HG02610 (cell line): ENCODE measurements at regions not wholly inside any gene's neighbourhood (a gene's known extent, or its start where the extent isn't known, plus 50 kb on each side); places are given as distances from the start of the nearest gene placed in this dataset.

Source experiments
- ATAC-seq: cut with Tn5 transposase; IDR thresholded peaks from one replicate; pipeline ENCODE4 v1.9.1; 2021; ENCODE audit warnings: mild to moderate bottlenecking, moderate library complexity; ENCODE audit not compliant: unreplicated experiment

- ATAC-seq: no peak
These were observed 93.9 kb downstream of the HAPSTR1 start for GRCh38 chr16:9185381-9185780.

DNA sequence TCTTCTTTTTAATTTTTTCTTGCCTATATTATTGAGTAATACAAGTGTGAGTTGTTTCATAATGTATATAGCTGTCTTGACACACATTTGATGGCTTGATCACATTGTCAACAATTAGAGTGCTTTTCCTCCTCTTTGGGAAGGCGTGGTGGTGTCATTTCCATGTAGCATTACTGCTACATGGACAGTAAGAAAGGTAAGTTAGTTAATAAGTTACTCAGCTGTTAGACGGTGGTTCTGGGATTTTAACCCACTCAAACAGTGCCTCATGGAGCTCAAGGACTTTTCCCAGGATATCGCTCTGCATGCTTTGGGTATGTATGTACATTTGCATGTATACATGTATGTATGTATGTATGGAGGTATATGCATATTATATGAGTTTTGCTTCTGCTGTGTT, 94.6 kb downstream of the HAPSTR1 start:
- ATAC-seq: no peak

GRCh38 chr16:9188721-9189120, 97.3 kb downstream of the HAPSTR1 start:
- no peak for ATAC-seq

DNA sequence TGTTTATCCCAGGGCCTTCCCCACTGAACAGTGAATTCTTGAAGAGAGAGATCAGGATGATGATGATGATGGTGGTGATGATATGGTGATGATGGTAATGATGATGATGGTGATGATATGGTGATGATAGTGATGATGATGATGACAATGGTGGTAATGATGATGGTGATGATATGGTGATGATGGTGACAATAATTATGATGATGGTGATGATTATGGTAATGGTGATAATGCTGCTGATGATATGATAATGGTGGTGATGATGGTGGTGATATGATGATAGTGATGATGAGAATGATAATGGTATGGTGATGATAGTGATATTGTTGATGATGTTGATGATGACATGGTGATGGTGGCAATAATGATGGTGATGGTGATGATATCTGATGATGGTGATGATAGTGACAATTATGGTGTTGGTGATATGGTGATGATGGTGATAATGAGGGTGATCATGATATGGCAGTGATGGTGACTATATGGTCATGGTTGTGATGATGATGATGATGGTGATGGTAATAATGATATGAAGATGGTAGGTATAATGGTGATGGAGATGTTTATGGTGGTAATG, 99.9 kb downstream of the HAPSTR1 start:
- ATAC-seq: no peak

DNA sequence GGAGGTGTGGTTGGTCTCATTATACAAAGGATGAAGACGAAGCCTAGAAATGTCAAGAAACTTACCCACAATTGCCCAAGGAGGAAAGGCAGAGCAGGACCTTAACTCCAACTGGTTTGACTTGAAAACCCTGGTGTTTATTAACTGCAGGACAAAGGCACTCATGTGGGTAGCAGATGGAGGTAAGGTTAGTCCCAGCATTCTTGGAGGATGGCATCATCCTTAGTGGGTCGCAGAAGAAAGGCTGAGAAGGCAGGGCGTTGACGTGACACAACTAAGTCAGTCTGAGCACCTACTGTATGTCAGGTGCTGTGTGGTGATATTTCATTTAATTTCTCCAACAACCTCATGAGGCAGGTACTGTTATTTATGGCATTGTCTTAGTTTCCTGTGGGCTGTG, 101.3 kb downstream of the HAPSTR1 start:
- ATAC-seq: no peak

- no peak for ATAC-seq
These were observed 103.8 kb downstream of the HAPSTR1 start for GRCh38 chr16:9195287-9195686.

DNA sequence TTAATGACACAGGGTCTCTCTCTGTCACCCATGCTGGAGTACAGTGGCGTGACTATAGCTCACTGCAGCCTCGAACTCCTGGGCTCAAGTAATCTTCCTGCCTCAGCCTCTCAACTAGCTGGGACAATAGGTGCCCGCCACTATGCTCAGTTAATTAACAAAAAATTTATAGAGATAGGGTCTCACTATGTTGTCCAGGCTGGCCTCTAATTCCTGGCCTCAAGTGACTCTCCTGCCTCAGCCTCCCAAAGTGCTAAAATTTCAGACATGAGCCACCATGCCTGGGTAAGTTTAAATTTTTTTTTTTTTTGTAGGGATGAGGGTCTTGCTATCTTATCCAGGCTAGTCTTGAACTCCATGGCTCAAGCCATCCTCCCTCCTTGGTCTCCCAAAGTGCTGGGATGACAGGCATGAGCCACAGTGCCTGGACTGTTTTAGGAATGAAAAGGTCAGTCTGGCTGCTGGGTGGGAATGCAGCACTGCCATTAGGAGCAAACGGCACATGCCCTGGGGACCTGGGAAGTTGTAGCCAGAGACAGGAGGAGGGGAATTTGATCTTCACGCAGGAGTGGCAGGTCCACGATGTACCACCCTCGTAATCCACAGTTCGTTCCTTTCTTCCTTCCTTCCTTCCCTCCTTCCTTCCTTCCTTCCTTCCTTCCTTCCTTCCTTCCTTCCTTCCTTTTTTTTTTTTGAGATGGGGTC, 106.7 kb downstream of the HAPSTR1 start:
- ATAC-seq: no peak

DNA sequence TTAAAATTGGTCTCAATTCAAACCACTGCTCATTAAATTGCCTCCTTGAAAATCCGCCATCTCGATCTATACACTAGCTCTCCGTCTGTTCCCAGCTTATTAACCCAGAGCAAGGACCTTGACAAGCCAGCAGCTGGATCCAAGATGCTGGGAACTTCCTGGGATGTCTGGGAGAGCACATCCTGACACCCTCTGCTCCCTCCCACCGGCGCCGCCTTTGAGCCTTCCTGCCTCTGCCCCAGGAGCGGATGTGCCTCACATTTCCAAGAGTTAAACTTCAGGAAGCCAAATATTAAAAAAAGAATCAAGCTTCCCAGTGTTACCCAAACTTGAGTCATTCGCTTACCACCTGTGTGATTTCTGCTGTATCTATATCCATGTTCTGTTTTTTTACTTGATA, 107.9 kb downstream of the HAPSTR1 start:
- no peak for ATAC-seq

DNA sequence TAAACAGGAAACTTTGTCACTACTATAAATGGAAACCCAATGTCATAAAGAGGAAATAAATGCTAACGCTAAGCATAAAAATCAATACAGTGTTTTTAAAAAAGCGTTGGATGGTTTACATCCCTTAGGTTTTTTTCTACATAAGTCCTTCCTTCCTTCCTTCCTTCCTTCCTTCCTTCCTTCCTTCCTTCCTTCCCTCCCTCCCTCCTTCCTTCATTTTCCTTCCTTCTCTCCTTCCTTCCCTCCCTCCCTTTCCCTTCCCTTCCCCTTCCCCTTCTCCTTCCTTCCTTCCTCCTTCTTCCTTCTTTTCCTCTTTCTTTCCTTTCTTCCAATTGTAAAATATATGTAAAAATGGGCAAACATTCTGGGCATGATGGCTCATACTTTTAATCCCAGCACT, 108.3 kb downstream of the HAPSTR1 start:
- no peak for ATAC-seq

DNA sequence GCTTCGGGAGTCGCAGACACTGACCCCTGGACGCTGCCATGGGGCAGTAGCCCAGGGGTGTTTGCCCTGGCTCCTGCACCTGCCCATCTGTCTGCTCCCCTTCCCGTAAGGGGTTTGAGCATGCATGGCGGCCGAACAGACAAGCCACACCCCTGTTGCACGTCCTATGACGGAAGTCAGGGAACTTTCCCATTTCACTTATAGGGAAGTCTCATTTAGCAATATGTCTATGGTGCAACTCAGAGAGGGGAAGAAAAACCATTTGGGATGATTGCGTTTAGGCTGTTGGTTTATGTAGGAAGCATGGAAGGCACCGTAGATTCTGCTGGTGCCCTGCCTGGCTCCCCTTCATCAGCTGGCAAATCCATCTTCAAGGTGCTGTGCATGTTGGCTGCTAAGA, 112.5 kb downstream of the HAPSTR1 start:
- ATAC-seq: no peak

- no peak for ATAC-seq
These were observed 114.2 kb downstream of the HAPSTR1 start for GRCh38 chr16:9205661-9206060.

DNA sequence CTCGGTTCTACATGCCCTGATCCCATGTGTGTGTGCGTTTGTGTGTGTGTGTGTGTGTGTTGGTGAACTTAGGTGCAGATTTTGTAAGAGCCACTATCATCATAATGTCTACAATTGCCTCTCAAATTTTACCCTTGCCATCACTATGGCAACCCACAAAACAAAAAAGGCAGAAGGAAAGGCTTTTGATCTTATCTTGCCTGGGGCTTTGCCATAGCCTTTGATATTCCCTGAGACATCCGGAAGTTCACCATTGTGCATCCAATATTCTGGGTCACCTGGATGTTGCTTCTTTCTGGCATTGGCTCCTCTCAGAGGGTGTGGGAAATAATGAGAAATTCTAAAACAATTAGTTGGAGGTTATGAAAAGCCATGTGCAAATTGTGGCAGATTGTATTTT, 114.7 kb downstream of the HAPSTR1 start:
- ATAC-seq: no peak

DNA sequence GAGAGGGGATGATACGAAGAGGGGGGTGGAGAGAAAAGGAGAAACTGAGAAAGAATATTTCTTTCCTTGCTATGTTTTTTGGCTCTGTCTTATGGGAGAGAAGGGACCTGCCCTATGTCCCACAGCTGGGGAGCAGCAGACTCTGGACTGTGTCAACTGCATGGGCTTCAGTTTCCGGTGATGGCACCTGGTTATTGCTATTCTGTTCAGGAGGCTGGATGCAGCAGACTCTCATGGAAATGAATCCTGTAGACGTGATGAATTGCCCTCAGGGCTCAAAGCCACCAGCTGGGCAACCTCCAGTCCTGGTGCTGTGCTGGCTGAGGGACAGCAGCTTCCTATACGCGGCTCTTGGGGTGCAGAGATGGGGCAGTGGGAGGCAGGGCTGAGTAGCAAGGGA, 121.2 kb downstream of the HAPSTR1 start:
- no peak for ATAC-seq

- no peak for ATAC-seq
These were observed 128.4 kb downstream of the HAPSTR1 start for GRCh38 chr16:9219813-9220212.

GRCh38 chr16:9225527-9226316, 134.3 kb downstream of the HAPSTR1 start:
- no peak for ATAC-seq

DNA sequence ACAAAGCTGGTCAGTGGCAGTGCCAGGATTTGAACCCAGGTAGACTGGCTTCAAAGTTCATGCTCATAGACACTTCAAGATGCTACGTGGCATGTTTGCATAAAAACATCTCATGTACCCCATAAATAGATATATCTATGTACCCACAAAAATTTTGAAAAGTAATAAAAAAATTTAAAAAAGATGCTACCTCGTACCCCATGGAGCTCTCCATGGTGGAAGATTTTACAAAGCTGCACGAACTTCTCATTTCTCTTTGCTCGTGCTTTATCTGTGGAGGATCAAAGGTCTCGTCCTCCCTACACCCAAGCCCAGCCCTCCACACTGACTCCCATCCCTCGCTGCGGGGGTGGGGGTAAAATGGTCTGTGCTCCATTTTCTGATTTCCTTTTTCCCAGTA, 135.5 kb downstream of the HAPSTR1 start:
- no peak for ATAC-seq

- ATAC-seq: no peak
These were observed 139.6 kb downstream of the HAPSTR1 start for GRCh38 chr16:9231039-9231438.

GRCh38 chr16:9232102-9232770, 140.8 kb downstream of the HAPSTR1 start:
- no peak for ATAC-seq

DNA sequence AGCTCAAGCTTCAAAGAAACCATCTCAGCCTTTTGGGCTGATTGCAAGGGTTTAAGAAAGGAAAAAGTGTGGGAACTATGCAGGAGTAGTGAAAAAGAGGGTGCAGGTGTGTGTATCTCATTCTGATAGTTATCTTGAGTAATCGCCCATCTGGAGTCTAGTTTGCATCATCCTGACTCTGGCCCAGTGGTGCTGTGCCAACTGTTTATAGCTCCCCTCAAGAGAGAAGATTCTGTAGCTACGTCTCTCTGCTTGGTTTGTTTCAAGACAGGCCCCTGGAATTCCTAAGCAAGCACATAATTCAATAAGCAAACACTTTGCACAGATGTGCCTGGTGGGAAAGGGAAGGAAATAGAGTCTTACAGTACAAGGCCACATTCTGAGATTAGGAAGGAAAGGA, 144.4 kb downstream of the HAPSTR1 start:
- no peak for ATAC-seq

- ATAC-seq: no peak
These were observed 144.9 kb downstream of the HAPSTR1 start for GRCh38 chr16:9236319-9236718.

DNA sequence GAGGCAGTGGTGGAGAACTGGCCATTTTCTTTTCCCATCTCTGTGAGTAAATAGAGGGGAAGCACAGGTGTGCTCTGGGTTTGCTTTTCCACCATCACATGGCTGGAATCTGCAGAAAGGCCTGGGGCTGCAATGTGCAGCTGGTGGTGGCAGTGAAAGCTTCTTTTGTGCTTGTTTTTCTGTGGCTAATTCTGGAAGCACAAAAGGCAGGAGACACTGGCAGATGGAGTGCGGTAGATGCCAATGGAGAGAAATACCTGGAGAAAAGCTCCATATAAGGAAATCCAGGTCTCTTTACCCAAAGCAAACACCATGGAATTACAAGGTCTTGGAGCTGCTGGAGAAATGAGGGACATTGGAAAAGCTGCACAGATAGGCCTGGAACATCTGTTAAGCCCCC, 146.9 kb downstream of the HAPSTR1 start:
- no peak for ATAC-seq

GRCh38 chr16:9241177-9241576, 149.7 kb downstream of the HAPSTR1 start:
- ATAC-seq: no peak
